HEK293T (cell line): ENCODE measurements at regions not wholly inside any gene's neighbourhood (a gene's known extent, or its start where the extent isn't known, plus 50 kb on each side); places are given as distances from the start of the nearest gene placed in this dataset.

Experiments
- CTCF ChIA-PET: fragments of 350-600 bp; formaldehyde crosslinking; extraction: SDS; loops from one replicate; lab custom pipeline; 2021; ENCODE audit warnings: antibody characterized with exemption, inconsistent platforms; lab: Yijun Ruan, JAX
- POLR2A ChIA-PET: fragments of 350-600 bp; formaldehyde crosslinking; extraction: SDS; loops from one replicate; lab custom pipeline; 2020; ENCODE audit warnings: antibody characterized with exemption, inconsistent platforms; lab: Yijun Ruan, JAX
- DNase-seq: peaks from one replicate; pipeline ENCODE4 v3.0.0; 2012; ENCODE audit warnings: mixed read lengths; ENCODE audit errors: extremely low spot score
- ARNT ChIP-seq: fragments of 450-650 bp; IDR thresholded peaks from 2 replicates; pipeline ENCODE4 v1.6.1; 2017; ENCODE audit warnings: mild to moderate bottlenecking
- BHLHE40 ChIP-seq: fragments of 450-650 bp; IDR thresholded peaks from 2 replicates; pipeline ENCODE4 v1.6.1; 2016; ENCODE audit warnings: mild to moderate bottlenecking, moderate library complexity, borderline replicate concordance
- CTBP1 ChIP-seq: fragments of 450-650 bp; IDR thresholded peaks from 2 replicates; pipeline ENCODE4 v1.6.1; 2016; ENCODE audit warnings: borderline replicate concordance
- ELF4 ChIP-seq: fragments of 450-650 bp; IDR thresholded peaks from 2 replicates; pipeline ENCODE4 v1.6.1; 2017; ENCODE audit warnings: antibody characterized with exemption
- FOXA1 ChIP-seq: fragments of 450-650 bp; IDR thresholded peaks from 2 replicates; pipeline ENCODE4 v1.6.1; 2016; ENCODE audit warnings: mild to moderate bottlenecking
- FOXK2 ChIP-seq: fragments of 450-650 bp; IDR thresholded peaks from 2 replicates; pipeline ENCODE4 v1.6.1; 2016; ENCODE audit warnings: mild to moderate bottlenecking
- FOXM1 ChIP-seq: fragments of 450-650 bp; IDR thresholded peaks from 2 replicates; pipeline ENCODE4 v1.6.1; 2017; ENCODE audit warnings: mild to moderate bottlenecking, borderline replicate concordance
- HDGF ChIP-seq: fragments of 450-650 bp; IDR thresholded peaks from 2 replicates; pipeline ENCODE4 v1.6.1; 2017; ENCODE audit warnings: antibody characterized with exemption, borderline replicate concordance
- L3MBTL2 ChIP-seq: fragments of 450-650 bp; conservative IDR thresholded peaks from 2 replicates; pipeline ENCODE4 v1.6.1; 2016; ENCODE audit warnings: mild to moderate bottlenecking
- LEF1 ChIP-seq: fragments of 450-650 bp; IDR thresholded peaks from 2 replicates; pipeline ENCODE4 v1.6.1; 2017; ENCODE audit warnings: mild to moderate bottlenecking, borderline replicate concordance
- NFRKB ChIP-seq: fragments of 450-650 bp; IDR thresholded peaks from 2 replicates; pipeline ENCODE4 v1.6.1; 2016; ENCODE audit warnings: mild to moderate bottlenecking, moderate library complexity
- PKNOX1 ChIP-seq: fragments of 450-650 bp; IDR thresholded peaks from 2 replicates; pipeline ENCODE4 v1.6.1; 2016
- SP1 ChIP-seq: fragments of 450-650 bp; IDR thresholded peaks from 2 replicates; pipeline ENCODE4 v1.6.1; 2017
- SUZ12 ChIP-seq: fragments of 450-650 bp; IDR thresholded peaks from 2 replicates; pipeline ENCODE4 v1.6.1; 2016; ENCODE audit warnings: mild to moderate bottlenecking
- TARDBP ChIP-seq: fragments of 450-650 bp; IDR thresholded peaks from 2 replicates; pipeline ENCODE4 v1.6.1; 2016
- ZNF384 ChIP-seq: fragments of 450-650 bp; IDR thresholded peaks from 2 replicates; pipeline ENCODE4 v1.6.1; 2016

- TF ChIP-seq HDGF (no peak), NFRKB (no peak), SUZ12 (no peak), FOXK2 (no peak), LEF1 (no peak), FOXM1 (no peak), PKNOX1 (no peak), L3MBTL2 (no peak), ZNF384 (no peak), ELF4 (no peak), SP1 (no peak), ARNT (no peak), FOXA1 (no peak), BHLHE40 (no peak)
- ChIA-PET POLR2A (no interaction called here), CTCF (no interaction called here)
- DNase-seq = no peak
These were observed 125.4 kb upstream of the BOD1 start for GRCh38 chr5:173741729-173742431.

- DNase-seq = no peak
- TF ChIP-seq L3MBTL2 (no peak), FOXM1 (no peak), FOXK2 (no peak), PKNOX1 (no peak), TARDBP (no peak), FOXA1 (no peak), NFRKB (no peak), CTBP1 (no peak), SP1 (no peak)
- ChIA-PET POLR2A (no interaction called here), CTCF (no interaction called here)
These were observed 126.0 kb upstream of the BOD1 start for GRCh38 chr5:173742432-173742816.

GRCh38 chr5:173743641-173744343 lies 127.3 kb upstream of the BOD1 start:
- POLR2A ChIA-PET = interaction anchor here (1.4 kb wide), 1 partner anchor 10 kb away, joined by 3 read pairs; no protein-coding TSS in a partner anchor
- no peak for DNase-seq
- CTCF ChIA-PET = no interaction called here
- no peak for TF ChIP-seq FOXA1

- ChIA-PET POLR2A (no interaction called here), CTCF (interaction anchor here (1.0 kb wide), 1 partner anchor 105 kb away, joined by 3 read pairs; no protein-coding TSS in a partner anchor)
- no peak for TF ChIP-seq SUZ12
- no peak for TF ChIP-seq BHLHE40
- no peak for TF ChIP-seq ZNF384
- TF ChIP-seq ELF4 = no peak
- no peak for TF ChIP-seq NFRKB
- TF ChIP-seq TARDBP = no peak
- no peak for TF ChIP-seq PKNOX1
- no peak for TF ChIP-seq FOXK2
- no peak for TF ChIP-seq L3MBTL2
- TF ChIP-seq ARNT = no peak
- TF ChIP-seq HDGF = no peak
- no peak for TF ChIP-seq SP1
- TF ChIP-seq LEF1 = no peak
- no peak for DNase-seq
These were observed 128.1 kb upstream of the BOD1 start for GRCh38 chr5:173744551-173744950.

- TF ChIP-seq ARNT (no peak), SUZ12 (no peak), NFRKB (no peak)
- CTCF ChIA-PET = interaction anchor here (1.0 kb wide), 1 partner anchor 105 kb away, joined by 3 read pairs; no protein-coding TSS in a partner anchor
- DNase-seq = no peak
- POLR2A ChIA-PET = no interaction called here
These were observed 128.7 kb upstream of the BOD1 start for GRCh38 chr5:173745123-173745522.

GRCh38 chr5:173745557-173745956 lies 129.1 kb upstream of the BOD1 start:
- TF ChIP-seq PKNOX1 (no peak), FOXA1 (no peak), NFRKB (no peak), SUZ12 (no peak), FOXK2 (no peak), ZNF384 (no peak), SP1 (no peak), TARDBP (no peak), HDGF (no peak), BHLHE40 (no peak), FOXM1 (no peak), ELF4 (no peak), L3MBTL2 (no peak), LEF1 (no peak), CTBP1 (no peak), ARNT (no peak)
- ChIA-PET CTCF (interaction anchor here (1.0 kb wide), 1 partner anchor 106 kb away, joined by 3 read pairs; no protein-coding TSS in a partner anchor), POLR2A (no interaction called here)
- no peak for DNase-seq
